CD4-positive, alpha-beta T cell treated with Interferon gamma for 1 hour (primary cell): ENCODE measurements at regions not wholly inside any gene's neighbourhood (a gene's known extent, or its start where the extent isn't known, plus 50 kb on each side); places are given as distances from the start of the nearest gene placed in this dataset.

ENCODE experiments used
- DNase-seq: peaks from one replicate; pipeline ENCODE4 v3.0.0-alpha.2; 2020

GRCh38 chr17:79187186-79187585, 112.6 kb downstream of the ENGASE start:
- no peak for DNase-seq

GRCh38 chr17:79186406-79186805, 111.8 kb downstream of the ENGASE start:
- DNase-seq: no peak

GRCh38 chr17:79185671-79186070, 111.0 kb downstream of the ENGASE start:
- no peak for DNase-seq

- DNase-seq: no peak
Observed at GRCh38 chr17:79184219-79184618, 109.6 kb downstream of the ENGASE start.

- no peak for DNase-seq
Observed at GRCh38 chr17:79183293-79184158, 108.9 kb downstream of the ENGASE start.

GRCh38 chr17:79183043-79183292, 108.3 kb downstream of the ENGASE start:
- no peak for DNase-seq

- DNase-seq: no peak
Observed at GRCh38 chr17:79182176-79183042, 107.8 kb downstream of the ENGASE start.

- DNase-seq: no peak
Observed at GRCh38 chr17:79180358-79181005, 105.9 kb downstream of the ENGASE start.

- DNase-seq: no peak
Observed at GRCh38 chr17:79179334-79179733, 104.7 kb downstream of the ENGASE start.

GRCh38 chr17:79177877-79178276, 103.3 kb downstream of the ENGASE start:
- DNase-seq: no peak

- DNase-seq: no peak
Observed at GRCh38 chr17:79176792-79177601, 102.4 kb downstream of the ENGASE start.

GRCh38 chr17:79174905-79175856, 100.6 kb downstream of the ENGASE start:
- DNase-seq: no peak

GRCh38 chr17:79174193-79174765, 99.7 kb downstream of the ENGASE start:
- DNase-seq: no peak

- DNase-seq: no peak
Observed at GRCh38 chr17:79171188-79171587, 96.6 kb downstream of the ENGASE start.

GRCh38 chr17:79169861-79170260, 95.2 kb downstream of the ENGASE start:
- DNase-seq: no peak

GRCh38 chr17:79169366-79169765, 94.7 kb downstream of the ENGASE start:
- DNase-seq: no peak

GRCh38 chr17:79168486-79169055, 93.9 kb downstream of the ENGASE start:
- DNase-seq: no peak

GRCh38 chr17:79167486-79167885, 92.9 kb downstream of the ENGASE start:
- DNase-seq: no peak

- no peak for DNase-seq
Observed at GRCh38 chr17:79165756-79166473, 91.3 kb downstream of the ENGASE start.
